Esophagus muscularis mucosa (tissue), 4 donors: ENCODE measurements at regions not wholly inside any gene's neighbourhood (a gene's known extent, or its start where the extent isn't known, plus 50 kb on each side); places are given as distances from the start of the nearest gene placed in this dataset.

Experiments
- DNase-seq: peaks from one replicate; pipeline ENCODE4 v3.0.0-alpha.2; 2017; ENCODE audit errors: extremely low spot score
- H3K27ac ChIP-seq, 4 donors: fragments of 200-600 bp; sonication (generic); replicated peaks in 1 of 4; 1 replicate in 3 of 4; 2 replicates in 1 of 4; pipeline ENCODE4 v1.5.1; 2016 to 2019; ENCODE audit warnings: mild to moderate bottlenecking in 1 of 4
- H3K27me3 ChIP-seq, 4 donors: fragments of 200-600 bp; sonication (generic); one replicate each; pipeline versions ENCODE4 v1.5.1 to v1.6.0; 2016 to 2019
- H3K36me3 ChIP-seq, 4 donors: fragments of 200-600 bp; sonication (generic); one replicate each; pipeline ENCODE4 v1.5.1; 2016 to 2019
- H3K4me1 ChIP-seq, 4 donors: fragments of 200-600 bp; sonication (generic); one replicate each; pipeline ENCODE4 v1.5.1; 2016 to 2019
- H3K4me3 ChIP-seq, 4 donors: fragments of 200-600 bp; sonication (generic); 1 replicate in 2 of 4; 2 replicates in 2 of 4; pipeline ENCODE4 v1.5.1; 2016 to 2019; ENCODE audit warnings: mild to moderate bottlenecking in 4 of 4, moderate library complexity in 1 of 4
- H3K9me3 ChIP-seq, 4 donors: fragments of 200-600 bp; sonication (generic); 1 replicate in 3 of 4; 2 replicates in 1 of 4; pipeline ENCODE4 v1.5.1; 2016 to 2019
- CTCF ChIP-seq, 3 experiments: fragments of 200-600 bp in 2 of 3; fragments of 450-650 bp in 1 of 3; sonication (generic) in 2 of 3; IDR thresholded peaks; one replicate each; pipeline ENCODE4 v1.5.1; 2017 to 2019; ENCODE audit warnings: antibody characterized with exemption in 3 of 3, mild to moderate bottlenecking in 2 of 3, moderate library complexity in 1 of 3
- EP300 ChIP-seq: sonication (generic); formaldehyde crosslinking; IDR thresholded peaks from one replicate; pipeline ENCODE4 v1.6.1; 2017; ENCODE audit warnings: antibody characterized with exemption
- POLR2A ChIP-seq: fragments of 450-650 bp; IDR thresholded peaks from one replicate; pipeline ENCODE4 v1.6.1; 2017; ENCODE audit warnings: antibody characterized with exemption, moderate library complexity, mild to moderate bottlenecking, low read depth
- POLR2AphosphoS5 ChIP-seq, 2 donors: sonication (generic); formaldehyde crosslinking; IDR thresholded peaks; one replicate each; pipeline ENCODE4 v1.6.1; 2017; ENCODE audit warnings: antibody characterized with exemption in 2 of 2
- WGBS: methylation state at CpG from one replicate; pipeline ENCODE4 v1.1.5; 2018; 5-methylcytosine and 5-hydroxymethylcytosine counted together
- intact Hi-C: fragments of 100-400 bp; cut with DNase I; formaldehyde crosslinking; loops from one replicate; pipeline ENCODE4 v1.15.1; 2023

- WGBS = 79% methylated on average over 2 of the region's 2 CpGs
- no peak overlapping the region for H3K4me3 ChIP-seq
- TF ChIP-seq EP300 = no peak
- no peak for TF ChIP-seq POLR2A
- H3K27ac ChIP-seq = no peak overlapping the region
- H3K9me3 ChIP-seq = peaks cover 0 to 5% (median 0%) of the 10 kb centered on the region in 4 donors
- intact Hi-C loops = no loop called here
- no peak for DNase-seq
- no peaks in the 10 kb centered on the region for H3K36me3 ChIP-seq
- H3K27me3 ChIP-seq = no peaks in the 10 kb centered on the region
- H3K4me1 ChIP-seq = no peaks in the 10 kb centered on the region
These were observed 176.6 kb upstream of the FERMT1 start for GRCh38 chr20:6299456-6299855.

GRCh38 chr20:6298049-6298448 is 175.2 kb upstream of the FERMT1 start:
- no peak for DNase-seq
- no peak for TF ChIP-seq EP300
- TF ChIP-seq CTCF (IDR thresholded peaks at IDR 0.05) = no peak
- TF ChIP-seq POLR2AphosphoS5 (IDR thresholded peaks at IDR 0.05) = no peak
- TF ChIP-seq POLR2A = no peak
- no peaks in the 10 kb centered on the region for H3K4me1 ChIP-seq
- no peaks in the 10 kb centered on the region for H3K36me3 ChIP-seq
- no peaks in the 10 kb centered on the region for H3K27me3 ChIP-seq
- no peak overlapping the region for H3K27ac ChIP-seq
- intact Hi-C loops = no loop called here
- WGBS = 72% methylated on average over 7 of the region's 7 CpGs
- H3K9me3 ChIP-seq = peaks cover 0 to 5% (median 0%) of the 10 kb centered on the region in 4 donors
- no peak overlapping the region for H3K4me3 ChIP-seq

GRCh38 chr20:6295867-6296256 is 173.0 kb upstream of the FERMT1 start:
- Histone ChIP-seq H3K27ac (no peak overlapping the region), H3K4me3 (no peak overlapping the region), H3K9me3 (peaks cover 0 to under 1% (median 0%) of the 10 kb centered on the region in 4 donors), H3K4me1 (no peaks in the 10 kb centered on the region), H3K36me3 (no peaks in the 10 kb centered on the region), H3K27me3 (no peaks in the 10 kb centered on the region)
- no peak for TF ChIP-seq POLR2AphosphoS5 (IDR thresholded peaks at IDR 0.05)
- no peak for TF ChIP-seq POLR2A
- no peak for TF ChIP-seq CTCF (IDR thresholded peaks at IDR 0.05)
- TF ChIP-seq EP300 = no peak
- DNase-seq = no peak
- intact Hi-C loops = no loop called here

- Histone ChIP-seq H3K4me1 (no peaks in the 10 kb centered on the region), H3K36me3 (no peaks in the 10 kb centered on the region), H3K27me3 (no peaks in the 10 kb centered on the region), H3K27ac (no peak overlapping the region), H3K9me3 (no peaks in the 10 kb centered on the region), H3K4me3 (no peak overlapping the region)
- intact Hi-C loops = no loop called here
- DNase-seq = no peak
- WGBS = 42% methylated on average over 5 of the region's 5 CpGs
- TF ChIP-seq CTCF (IDR thresholded peaks at IDR 0.05) = no peak
- TF ChIP-seq POLR2AphosphoS5 (IDR thresholded peaks at IDR 0.05) = no peak
- TF ChIP-seq POLR2A = no peak
- no peak for TF ChIP-seq EP300
These were observed 172.5 kb upstream of the FERMT1 start for GRCh38 chr20:6295127-6295866.

DNA sequence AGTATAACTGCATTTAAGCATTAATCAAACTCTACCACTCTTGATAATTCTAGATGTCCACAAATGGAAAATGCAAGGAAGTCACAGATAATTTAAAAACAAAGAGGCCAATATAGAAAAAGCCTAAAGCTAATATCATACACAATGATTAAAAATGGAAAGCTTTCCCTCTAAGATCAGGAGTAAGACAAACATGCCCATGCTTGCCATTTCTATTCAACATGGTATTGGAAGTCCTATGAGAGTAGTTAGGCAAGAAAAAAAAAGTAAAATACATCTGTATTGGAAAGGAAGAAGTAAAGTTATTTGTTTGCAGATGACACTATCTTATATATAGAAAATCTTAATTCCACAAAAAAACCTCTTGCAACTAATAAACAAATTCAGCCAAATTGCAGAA is 164.6 kb upstream of the FERMT1 start:
- peaks cover 0 to 31% (median 3%) of the 10 kb centered on the region in 4 donors for H3K9me3 ChIP-seq
- TF ChIP-seq EP300 (no peak), POLR2A (no peak), POLR2AphosphoS5 (IDR thresholded peaks at IDR 0.05) (no peak), CTCF (IDR thresholded peaks at IDR 0.05) (no peak)
- intact Hi-C loops = no loop called here

More for the DNA sequence above, 164.6 kb upstream of the FERMT1 start:
- H3K4me1 ChIP-seq = no peaks in the 10 kb centered on the region
- H3K27me3 ChIP-seq = no peaks in the 10 kb centered on the region
- no peak for DNase-seq
- H3K27ac ChIP-seq = no peak overlapping the region
- no peak overlapping the region for H3K4me3 ChIP-seq
- no peaks in the 10 kb centered on the region for H3K36me3 ChIP-seq
